HEK293T (cell line): ENCODE measurements at regions not wholly inside any gene's neighbourhood (a gene's known extent, or its start where the extent isn't known, plus 50 kb on each side); places are given as distances from the start of the nearest gene placed in this dataset.

ENCODE experiments used
- CTCF ChIA-PET: fragments of 350-600 bp; formaldehyde crosslinking; extraction: SDS; loops from one replicate; lab custom pipeline; 2021; ENCODE audit warnings: antibody characterized with exemption, inconsistent platforms; lab: Yijun Ruan, JAX
- POLR2A ChIA-PET: fragments of 350-600 bp; formaldehyde crosslinking; extraction: SDS; loops from one replicate; lab custom pipeline; 2020; ENCODE audit warnings: antibody characterized with exemption, inconsistent platforms; lab: Yijun Ruan, JAX
- DNase-seq: peaks from one replicate; pipeline ENCODE4 v3.0.0; 2012; ENCODE audit warnings: mixed read lengths; ENCODE audit errors: extremely low spot score
- ARNT ChIP-seq: fragments of 450-650 bp; IDR thresholded peaks from 2 replicates; pipeline ENCODE4 v1.6.1; 2017; ENCODE audit warnings: mild to moderate bottlenecking
- BHLHE40 ChIP-seq: fragments of 450-650 bp; IDR thresholded peaks from 2 replicates; pipeline ENCODE4 v1.6.1; 2016; ENCODE audit warnings: mild to moderate bottlenecking, moderate library complexity, borderline replicate concordance
- CTBP1 ChIP-seq: fragments of 450-650 bp; IDR thresholded peaks from 2 replicates; pipeline ENCODE4 v1.6.1; 2016; ENCODE audit warnings: borderline replicate concordance
- ELF4 ChIP-seq: fragments of 450-650 bp; IDR thresholded peaks from 2 replicates; pipeline ENCODE4 v1.6.1; 2017; ENCODE audit warnings: antibody characterized with exemption
- FOXA1 ChIP-seq: fragments of 450-650 bp; IDR thresholded peaks from 2 replicates; pipeline ENCODE4 v1.6.1; 2016; ENCODE audit warnings: mild to moderate bottlenecking
- FOXK2 ChIP-seq: fragments of 450-650 bp; IDR thresholded peaks from 2 replicates; pipeline ENCODE4 v1.6.1; 2016; ENCODE audit warnings: mild to moderate bottlenecking
- FOXM1 ChIP-seq: fragments of 450-650 bp; IDR thresholded peaks from 2 replicates; pipeline ENCODE4 v1.6.1; 2017; ENCODE audit warnings: mild to moderate bottlenecking, borderline replicate concordance
- HDGF ChIP-seq: fragments of 450-650 bp; IDR thresholded peaks from 2 replicates; pipeline ENCODE4 v1.6.1; 2017; ENCODE audit warnings: antibody characterized with exemption, borderline replicate concordance
- L3MBTL2 ChIP-seq: fragments of 450-650 bp; conservative IDR thresholded peaks from 2 replicates; pipeline ENCODE4 v1.6.1; 2016; ENCODE audit warnings: mild to moderate bottlenecking
- LEF1 ChIP-seq: fragments of 450-650 bp; IDR thresholded peaks from 2 replicates; pipeline ENCODE4 v1.6.1; 2017; ENCODE audit warnings: mild to moderate bottlenecking, borderline replicate concordance
- NFRKB ChIP-seq: fragments of 450-650 bp; IDR thresholded peaks from 2 replicates; pipeline ENCODE4 v1.6.1; 2016; ENCODE audit warnings: mild to moderate bottlenecking, moderate library complexity
- PKNOX1 ChIP-seq: fragments of 450-650 bp; IDR thresholded peaks from 2 replicates; pipeline ENCODE4 v1.6.1; 2016
- SP1 ChIP-seq: fragments of 450-650 bp; IDR thresholded peaks from 2 replicates; pipeline ENCODE4 v1.6.1; 2017
- SUZ12 ChIP-seq: fragments of 450-650 bp; IDR thresholded peaks from 2 replicates; pipeline ENCODE4 v1.6.1; 2016; ENCODE audit warnings: mild to moderate bottlenecking
- TARDBP ChIP-seq: fragments of 450-650 bp; IDR thresholded peaks from 2 replicates; pipeline ENCODE4 v1.6.1; 2016
- ZNF384 ChIP-seq: fragments of 450-650 bp; IDR thresholded peaks from 2 replicates; pipeline ENCODE4 v1.6.1; 2016

DNA sequence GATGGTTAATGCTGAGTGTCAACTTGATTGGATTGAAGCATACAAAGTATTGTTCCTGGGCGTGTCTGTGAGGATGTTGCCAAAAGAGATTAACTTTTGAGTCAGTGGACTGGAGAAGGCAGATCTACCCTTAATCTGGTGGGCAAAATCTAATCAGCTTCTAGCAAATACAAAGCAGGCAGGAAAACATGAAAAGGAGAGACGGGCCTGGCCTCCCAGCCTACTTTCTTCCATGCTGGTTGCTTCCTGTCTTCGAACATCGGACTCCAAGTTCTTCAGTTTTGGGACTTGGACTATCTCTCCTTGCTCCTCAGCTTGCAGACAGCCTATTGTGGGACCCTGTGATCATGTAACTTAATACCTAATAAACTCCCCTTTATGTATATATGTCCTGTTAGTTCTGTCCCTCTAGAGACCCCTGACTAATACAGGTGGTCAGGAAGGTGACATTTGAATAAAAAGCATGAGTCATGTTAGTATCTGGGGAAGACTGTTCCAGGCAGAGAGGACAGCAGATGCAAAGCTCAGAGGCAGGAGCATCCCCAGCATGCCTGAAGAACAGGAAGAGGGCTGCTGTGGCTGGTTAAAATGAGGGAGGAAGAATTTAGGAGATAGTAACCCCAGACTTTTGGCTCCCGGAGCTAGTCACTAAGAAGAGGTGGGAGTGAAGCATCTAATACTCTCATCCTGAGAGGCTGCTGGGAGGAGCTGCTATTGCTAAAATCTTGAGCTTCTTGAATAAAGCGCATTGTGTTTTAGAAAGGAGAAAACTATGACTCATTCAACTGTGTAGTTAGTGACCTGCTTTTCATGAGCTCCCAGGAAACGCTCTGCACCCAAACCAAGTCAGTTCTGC, 207.4 kb upstream of the HES1 start:
- TF ChIP-seq ARNT (no peak), CTBP1 (no peak), SP1 (no peak), TARDBP (no peak), BHLHE40 (no peak), NFRKB (no peak), L3MBTL2 (no peak)
- ChIA-PET CTCF (no interaction called here), POLR2A (interaction anchor here (1.5 kb wide), 1 partner anchor 207 kb away, joined by 3 read pairs; the partner anchor contains the start of gene HES1)
- no peak for DNase-seq

GRCh38 chr3:193929373-193929772, 206.6 kb upstream of the HES1 start:
- ChIA-PET CTCF (no interaction called here), POLR2A (interaction anchor here (1.5 kb wide), 1 partner anchor 207 kb away, joined by 3 read pairs; the partner anchor contains the start of gene HES1)
- DNase-seq: no peak
- TF ChIP-seq FOXA1 (no peak), ZNF384 (no peak), SUZ12 (no peak), TARDBP (no peak), CTBP1 (no peak), LEF1 (no peak), NFRKB (no peak), BHLHE40 (no peak), L3MBTL2 (no peak), ELF4 (no peak), ARNT (no peak), PKNOX1 (no peak), FOXK2 (no peak)

GRCh38 chr3:193929921-193930646, 205.9 kb upstream of the HES1 start:
- CTCF ChIA-PET: no interaction called here
- TF ChIP-seq PKNOX1 (no peak), CTBP1 (no peak), BHLHE40 (no peak), HDGF (no peak), NFRKB (no peak), ARNT (no peak)
- POLR2A ChIA-PET: interaction anchor here (1.5 kb wide), 1 partner anchor 206 kb away, joined by 3 read pairs; the partner anchor contains the start of gene HES1
- no peak for DNase-seq

DNA sequence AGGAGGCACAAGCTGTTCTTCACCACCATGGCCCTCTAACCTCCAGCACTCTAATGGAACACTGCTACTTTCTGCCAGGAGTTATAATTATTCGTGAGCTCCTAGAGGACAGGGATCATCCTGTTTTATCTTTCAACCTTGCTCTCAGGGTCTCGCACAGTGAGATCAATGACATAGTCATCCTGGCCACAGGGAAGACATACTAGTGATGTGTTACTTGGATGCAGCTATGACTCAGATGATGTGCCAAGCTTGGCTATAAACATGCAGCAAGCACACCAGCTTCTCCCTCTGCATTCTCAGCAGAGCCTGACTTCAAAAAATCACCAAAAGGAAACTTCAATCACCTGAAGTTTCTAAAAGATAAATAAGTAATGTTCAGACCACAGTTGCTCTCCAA, 203.8 kb upstream of the HES1 start:
- TF ChIP-seq FOXK2 (no peak), NFRKB (no peak)
- DNase-seq: no peak
- ChIA-PET CTCF (interaction anchor here (0.9 kb wide), 1 partner anchor 12 kb away, joined by 4 read pairs; no protein-coding TSS in a partner anchor), POLR2A (no interaction called here)

GRCh38 chr3:193932576-193932975, 203.4 kb upstream of the HES1 start:
- TF ChIP-seq FOXK2 (no peak), HDGF (no peak), PKNOX1 (no peak), ARNT (no peak), LEF1 (no peak), FOXA1 (no peak), ZNF384 (no peak), SUZ12 (no peak), TARDBP (no peak), BHLHE40 (no peak), FOXM1 (no peak), SP1 (no peak), L3MBTL2 (no peak), NFRKB (no peak), CTBP1 (no peak), ELF4 (no peak)
- CTCF ChIA-PET: interaction anchor here (0.9 kb wide), 1 partner anchor 11 kb away, joined by 4 read pairs; no protein-coding TSS in a partner anchor

GRCh38 chr3:193933451-193933850, 202.5 kb upstream of the HES1 start:
- TF ChIP-seq FOXA1 (no peak), CTBP1 (no peak), TARDBP (no peak), PKNOX1 (no peak), SP1 (no peak), FOXK2 (no peak), ELF4 (no peak), FOXM1 (no peak), L3MBTL2 (no peak), LEF1 (no peak), ARNT (no peak), ZNF384 (no peak), SUZ12 (no peak), NFRKB (no peak), BHLHE40 (no peak), HDGF (no peak)
- no peak for DNase-seq
- CTCF ChIA-PET: no interaction called here
- POLR2A ChIA-PET: no interaction called here

More at GRCh38 chr3:193932576-193932975, 203.4 kb upstream of the HES1 start:
- POLR2A ChIA-PET: no interaction called here
- no peak for DNase-seq
